Endothelial cell of umbilical vein (primary cell): ENCODE measurements at regions not wholly inside any gene's neighbourhood (a gene's known extent, or its start where the extent isn't known, plus 50 kb on each side); places are given as distances from the start of the nearest gene placed in this dataset.

Source experiments
- BruUV-seq: library from RNA; stranded (reverse); fragments of 400-500 nt; replicated peaks from 2 replicates; lab custom pipeline; 2021; lab: Mats Ljungman, UMichigan
- CTCF ChIA-PET: fragments of 300-600, 350-600 bp; sonication (Branson Sonifier 250); formaldehyde crosslinking; loops from one replicate; lab custom pipeline; 2021; ENCODE audit warnings: antibody characterized with exemption, inconsistent platforms; lab: Charles Lee
- POLR2A ChIA-PET: fragments of 300-600, 350-600 bp; sonication (Branson Sonifier 250); formaldehyde crosslinking; loops from one replicate; lab custom pipeline; 2021; ENCODE audit warnings: antibody characterized with exemption, inconsistent platforms; lab: Charles Lee
- DNase-seq: peaks from one replicate; pipeline ENCODE4 v3.0.0-alpha.2; 2011; ENCODE audit warnings: low read depth, low spot score
- FAIRE-seq: peaks from 2 replicates; lab custom pipeline; 2011; peaks lifted over from hg19 to GRCh38; lab: Jason Lieb, UNC
- H2AFZ ChIP-seq: 2 replicates; pipeline ENCODE4 v1.6.0; 2012; ENCODE audit warnings: low read depth, low read length, control low read depth, inconsistent platforms
- H3K27ac ChIP-seq: 2 replicates; pipeline ENCODE4 v1.5.1; 2011; ENCODE audit warnings: low read depth, mild to moderate bottlenecking, control low read depth, low read length, moderate library complexity; ENCODE audit not compliant: insufficient read depth
- H3K27me3 ChIP-seq, 2 experiments: 2 replicates each; pipeline versions ENCODE4 v1.6.0 to v1.6.1; 2011; ENCODE audit warnings: low read length in 2 of 2, mixed read lengths in 1 of 2; ENCODE audit not compliant: control insufficient read depth in 2 of 2, insufficient read depth in 2 of 2
- H3K36me3 ChIP-seq, 2 experiments: 2 replicates in 1 of 2; 3 replicates in 1 of 2; pipeline ENCODE4 v1.5.1; 2011; ENCODE audit warnings: low read length in 2 of 2, mild to moderate bottlenecking in 1 of 2, moderate library complexity in 1 of 2; ENCODE audit not compliant: control insufficient read depth in 2 of 2, insufficient read depth in 2 of 2; ENCODE audit errors: extremely low read depth in 1 of 2
- H3K4me1 ChIP-seq: 3 replicates; pipeline ENCODE4 v1.5.1; 2011; ENCODE audit warnings: mild to moderate bottlenecking, low read length; ENCODE audit not compliant: control insufficient read depth, insufficient read depth; ENCODE audit errors: extremely low read depth
- H3K4me2 ChIP-seq: 2 replicates; pipeline ENCODE4 v1.6.1; 2011; ENCODE audit warnings: low read length, control low read depth, mixed read lengths; ENCODE audit not compliant: insufficient read depth
- H3K4me3 ChIP-seq, 3 experiments: fragments of 200-600 bp in 1 of 3; sonication (generic), shearing (Covaris generic) in 1 of 3; replicated peaks in 1 of 3; 2 replicates each; pipeline ENCODE4 v1.5.1; 2011 to 2016; ENCODE audit warnings: control low read depth in 3 of 3, low read length in 3 of 3, mild to moderate bottlenecking in 2 of 3, inconsistent platforms in 1 of 3, low read depth in 1 of 3, moderate library complexity in 1 of 3; ENCODE audit not compliant: insufficient read depth in 1 of 3
- H3K79me2 ChIP-seq: 2 replicates; pipeline ENCODE4 v1.6.0; 2012; ENCODE audit warnings: low read length, inconsistent platforms; ENCODE audit not compliant: control insufficient read depth, insufficient read depth
- H3K9ac ChIP-seq: replicated peaks from 2 replicates; pipeline ENCODE3; 2011; ENCODE audit warnings: low read length, control low read depth; ENCODE audit not compliant: insufficient read depth; ENCODE audit errors: extremely low read depth
- H3K9me1 ChIP-seq: replicated peaks from 3 replicates; pipeline ENCODE4 v1.6.0; 2011; ENCODE audit warnings: mild to moderate bottlenecking, low read length; ENCODE audit not compliant: control insufficient read depth, insufficient read depth; ENCODE audit errors: extremely low read depth
- H3K9me3 ChIP-seq: replicated peaks from 2 replicates; pipeline ENCODE4 v1.5.1; 2012; ENCODE audit warnings: low read length, inconsistent platforms; ENCODE audit not compliant: control insufficient read depth, insufficient read depth
- H4K20me1 ChIP-seq: replicated peaks from 2 replicates; pipeline ENCODE3; 2011; ENCODE audit warnings: mild to moderate bottlenecking, low read length; ENCODE audit not compliant: control insufficient read depth, insufficient read depth; ENCODE audit errors: extremely low read depth
- CTCF ChIP-seq, 2 donors: IDR thresholded peaks; 1 replicate in 1 of 2; 2 replicates in 1 of 2; pipeline ENCODE4 v1.5.1; 2011; ENCODE audit warnings: low read length in 2 of 2, mild to moderate bottlenecking in 2 of 2, moderate library complexity in 2 of 2, control low read depth in 1 of 2, inconsistent platforms in 1 of 2, low read depth in 1 of 2; ENCODE audit not compliant: insufficient read depth in 1 of 2; ENCODE audit errors: extremely low read depth in 1 of 2
- EZH2 ChIP-seq: IDR thresholded peaks from 2 replicates; pipeline ENCODE4 v1.6.1; 2012; ENCODE audit warnings: borderline replicate concordance, low read depth, mild to moderate bottlenecking, moderate library complexity, low read length, inconsistent platforms; ENCODE audit not compliant: severe bottlenecking
- FOS ChIP-seq: IDR thresholded peaks from 2 replicates; pipeline ENCODE4 v1.6.1; 2011; ENCODE audit warnings: mild to moderate bottlenecking, low read length, moderate library complexity, borderline replicate concordance; ENCODE audit not compliant: insufficient read depth
- GATA2 ChIP-seq: IDR thresholded peaks from 2 replicates; pipeline ENCODE4 v1.7.0; 2011; ENCODE audit warnings: low read depth, mild to moderate bottlenecking, moderate library complexity, mixed read lengths, low read length; ENCODE audit not compliant: insufficient read length, insufficient read depth
- JUN ChIP-seq: IDR thresholded peaks from 2 replicates; pipeline ENCODE4 v1.6.1; 2011; ENCODE audit warnings: borderline replicate concordance, low read depth; ENCODE audit not compliant: insufficient read length, insufficient read depth
- MYC ChIP-seq: IDR thresholded peaks from one replicate; pipeline ENCODE4 v1.6.1; 2011; ENCODE audit warnings: mild to moderate bottlenecking, low read depth, low read length
- POLR2A ChIP-seq: IDR thresholded peaks from 2 replicates; pipeline ENCODE4 v1.6.1; 2012; ENCODE audit warnings: low read depth, mild to moderate bottlenecking, control low read depth, low read length
- POLR2AphosphoS5 ChIP-seq: IDR thresholded peaks from 2 replicates; pipeline ENCODE4 v1.6.1; 2012; ENCODE audit warnings: low read depth, mild to moderate bottlenecking, control low read depth, low read length, moderate library complexity; ENCODE audit not compliant: insufficient read depth
- dilution Hi-C: fragments of 300-500 bp; cut with MboI; formaldehyde crosslinking; loops from one replicate; pipeline ENCODE4 v1.15.0; 2019; ENCODE audit warnings: low sequenced_read_pairs; ENCODE audit not compliant: extremely low pct_ligation_motif_present
- intact Hi-C: fragments of 100-400 bp; cut with micrococcal nuclease; formaldehyde crosslinking; loops from one replicate; pipeline ENCODE4 v1.10.0; 2022
- TF ChIP-seq, protein P1 (sequence below): IDR thresholded peaks from 2 replicates; pipeline ENCODE4 v1.6.1; 2011; ENCODE audit not compliant: insufficient read depth, insufficient read length

- no TSS peak for BruUV-seq
- H3K36me3 ChIP-seq = no peaks in the 10 kb centered on the region
- intact Hi-C loops (no loop called here), dilution Hi-C loops (no loop called here)
- H3K9ac ChIP-seq = no peak overlapping the region
- H4K20me1 ChIP-seq = no peaks in the 10 kb centered on the region
- H3K9me1 ChIP-seq = no peaks in the 10 kb centered on the region
- no peak for FAIRE-seq
- CTCF ChIA-PET = no interaction called here
- no peaks in the 10 kb centered on the region for H3K9me3 ChIP-seq
- H2AFZ ChIP-seq = no peak overlapping the region
- TF ChIP-seq, protein P1, sequence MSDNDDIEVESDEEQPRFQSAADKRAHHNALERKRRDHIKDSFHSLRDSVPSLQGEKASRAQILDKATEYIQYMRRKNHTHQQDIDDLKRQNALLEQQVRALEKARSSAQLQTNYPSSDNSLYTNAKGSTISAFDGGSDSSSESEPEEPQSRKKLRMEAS = no peak
- no peak for TF ChIP-seq POLR2A
- TF ChIP-seq GATA2 = no peak
- TF ChIP-seq JUN = no peak
- no peak for TF ChIP-seq POLR2AphosphoS5
- TF ChIP-seq MYC = no peak
- no peak for TF ChIP-seq CTCF (IDR thresholded peaks at IDR 0.05; ENCODE audit: extremely low read depth in 1 of 2, insufficient read depth in 1 of 2, low read depth in 1 of 2, low read length in 2 of 2)
- no peak for TF ChIP-seq FOS
- no peak for TF ChIP-seq EZH2
- no peak for DNase-seq
- no peaks in the 10 kb centered on the region for H3K4me1 ChIP-seq
- POLR2A ChIA-PET = no interaction called here
- H3K79me2 ChIP-seq = no peaks in the 10 kb centered on the region
- no peak overlapping the region for H3K4me3 ChIP-seq
- H3K27me3 ChIP-seq = no peaks in the 10 kb centered on the region
- no peak overlapping the region for H3K4me2 ChIP-seq
- H3K27ac ChIP-seq = no peak overlapping the region
Measured at GRCh38 chr4:22635692-22636091, 57.0 kb upstream of the GBA3 start.
